Upper lobe of left lung (tissue), 6 donors: ENCODE measurements at regions not wholly inside any gene's neighbourhood (a gene's known extent, or its start where the extent isn't known, plus 50 kb on each side); places are given as distances from the start of the nearest gene placed in this dataset.

Experiments used
- ATAC-seq, 2 donors: fragments of 200-7000 bp; cut with Tn5 transposase; one replicate each; pipeline ENCODE4 v1.9.1; 2022; ENCODE audit warnings: mild to moderate bottlenecking in 2 of 2, moderate library complexity in 2 of 2; ENCODE audit not compliant: low FRiP score in 2 of 2
- DNase-seq, 2 donors: peaks; one replicate each; pipeline ENCODE4 v3.0.0-alpha.2; 2019 to 2020
- H3K27ac ChIP-seq, 4 donors: fragments of 200-600 bp; sonication (generic); one replicate each; pipeline ENCODE4 v1.5.1; 2016 to 2019
- H3K27me3 ChIP-seq, 4 donors: fragments of 200-600 bp; sonication (generic); one replicate each; pipeline ENCODE4 v1.5.1; 2017 to 2019
- H3K36me3 ChIP-seq, 4 donors: fragments of 200-600 bp; sonication (generic); one replicate each; pipeline ENCODE4 v1.5.1; 2016 to 2019
- H3K4me1 ChIP-seq, 4 donors: fragments of 200-600 bp; sonication (generic); one replicate each; pipeline ENCODE4 v1.5.1; 2018 to 2019
- H3K4me3 ChIP-seq, 4 donors: fragments of 200-600 bp; sonication (generic); one replicate each; pipeline ENCODE4 v1.5.1; 2017 to 2019; ENCODE audit warnings: mild to moderate bottlenecking in 2 of 4, moderate library complexity in 1 of 4
- H3K9me3 ChIP-seq, 4 donors: fragments of 200-600 bp; sonication (generic); one replicate each; pipeline ENCODE4 v1.5.1; 2018 to 2019
- CTCF ChIP-seq, 6 experiments: fragments of 450-650 bp in 4 of 6; fragments of 200-600 bp in 2 of 6; sonication (generic) in 2 of 6; IDR thresholded peaks; one replicate each; pipeline ENCODE4 v1.5.1; 2016 to 2019; ENCODE audit warnings: antibody characterized with exemption in 6 of 6
- EP300 ChIP-seq, 4 donors: sonication (generic); formaldehyde crosslinking; IDR thresholded peaks; one replicate each; pipeline ENCODE4 v1.5.1; 2017; ENCODE audit warnings: antibody characterized with exemption in 4 of 4, control low read depth in 2 of 4
- POLR2A ChIP-seq, 4 donors: fragments of 450-650 bp; IDR thresholded peaks; one replicate each; pipeline ENCODE4 v1.5.1; 2016 to 2017; ENCODE audit warnings: antibody characterized with exemption in 4 of 4, mild to moderate bottlenecking in 2 of 4
- POLR2AphosphoS5 ChIP-seq, 2 donors: sonication (generic); formaldehyde crosslinking; IDR thresholded peaks; one replicate each; pipeline ENCODE4 v1.5.1; 2017; ENCODE audit warnings: antibody characterized with exemption in 2 of 2
- WGBS, 2 donors: methylation state at CpG; one replicate each; pipeline ENCODE4 v1.1.5; 2017 to 2018; 5-methylcytosine and 5-hydroxymethylcytosine counted together
- donor health status: DM: no; HTN: no; CAD: no; lungs with moderate emphysema.
- donor health status: DM: no; HTN: yes; CAD: no; lungs with severe emphysema.

GRCh38 chr6:12533586-12533985, 183.0 kb upstream of the PHACTR1 start:
- peaks cover 0 to 14% (median 9%) of the 10 kb centered on the region in 4 donors for H3K4me1 ChIP-seq
- 85% methylated on average over 4 of the region's 4 CpGs for WGBS, 2 donors
- no peak overlapping the region for H3K27ac ChIP-seq
- no peaks in the 10 kb centered on the region for H3K27me3 ChIP-seq
- TF ChIP-seq EP300 (IDR thresholded peaks at IDR 0.05): no peak
- no peak for TF ChIP-seq POLR2AphosphoS5 (IDR thresholded peaks at IDR 0.05)
- TF ChIP-seq POLR2A (IDR thresholded peaks at IDR 0.05): no peak
- no peak for TF ChIP-seq CTCF (IDR thresholded peaks at IDR 0.05)
- no peaks in the 10 kb centered on the region for H3K36me3 ChIP-seq
- no peak overlapping the region for H3K4me3 ChIP-seq
- ATAC-seq (no peak), DNase-seq (no peak)
- H3K9me3 ChIP-seq: no peaks in the 10 kb centered on the region

- no peaks in the 10 kb centered on the region for H3K27me3 ChIP-seq
- no peak overlapping the region for H3K4me3 ChIP-seq
- no peak for TF ChIP-seq POLR2AphosphoS5 (IDR thresholded peaks at IDR 0.05)
- TF ChIP-seq CTCF (IDR thresholded peaks at IDR 0.05): no peak
- H3K27ac ChIP-seq: no peak overlapping the region
- ATAC-seq: no peak
- DNase-seq: no peak
- no peaks in the 10 kb centered on the region for H3K36me3 ChIP-seq
- no peaks in the 10 kb centered on the region for H3K9me3 ChIP-seq
- WGBS, 2 donors: 85 to 89% methylated on average over 4 of the region's 4 CpGs
- peaks cover 0 to 12% (median 10%) of the 10 kb centered on the region in 4 donors for H3K4me1 ChIP-seq
These were observed 182.3 kb upstream of the PHACTR1 start for GRCh38 chr6:12534069-12534853.

DNA sequence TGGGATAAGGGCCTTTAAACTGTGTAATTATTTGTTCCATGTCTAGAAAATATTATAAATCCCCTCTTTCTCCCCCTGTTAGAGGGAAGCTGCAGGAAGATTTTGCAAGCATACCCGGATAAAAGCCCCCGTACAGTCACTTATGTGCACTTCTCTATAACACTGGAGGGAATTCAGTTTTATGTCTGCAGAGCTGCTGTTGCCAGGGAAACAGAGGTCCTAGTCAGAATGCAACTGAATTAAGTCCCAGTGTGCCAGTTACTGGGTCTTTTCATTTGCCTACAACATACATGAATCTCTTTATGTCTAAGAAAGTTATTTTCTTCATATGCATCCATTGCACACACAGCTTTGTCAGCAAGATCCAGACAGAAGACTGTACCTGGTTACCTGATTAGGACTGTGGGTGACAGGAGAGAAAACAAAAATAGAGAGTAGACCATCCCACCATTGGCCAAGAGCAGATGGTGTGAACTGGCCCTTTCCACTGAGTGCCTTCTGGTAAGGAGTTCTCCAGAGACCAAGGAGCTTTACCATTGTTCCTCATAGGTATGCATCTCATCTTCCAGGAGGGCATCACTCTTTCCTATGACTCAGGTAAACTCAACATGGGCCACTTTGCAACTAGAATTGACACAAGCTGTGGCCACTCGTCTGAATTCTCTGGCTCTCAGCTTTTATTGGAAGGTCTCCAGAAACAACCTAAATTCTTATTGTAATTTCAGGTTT, 180.8 kb upstream of the PHACTR1 start:
- TF ChIP-seq CTCF (IDR thresholded peaks at IDR 0.05): no peak
- H3K36me3 ChIP-seq: no peaks in the 10 kb centered on the region
- no peaks in the 10 kb centered on the region for H3K27me3 ChIP-seq
- no peak overlapping the region for H3K27ac ChIP-seq
- H3K4me1 ChIP-seq: peaks cover 0 to 12% (median 10%) of the 10 kb centered on the region in 4 donors
- WGBS, 2 donors: 71 to 88% methylated on average over 3 of the region's 3 CpGs
- no peak for ATAC-seq
- H3K9me3 ChIP-seq: no peaks in the 10 kb centered on the region
- no peak overlapping the region for H3K4me3 ChIP-seq
- no peak for DNase-seq

GRCh38 chr6:12536416-12536815, 180.2 kb upstream of the PHACTR1 start:
- Histone ChIP-seq H3K4me3 (no peak overlapping the region), H3K27me3 (no peaks in the 10 kb centered on the region), H3K9me3 (no peaks in the 10 kb centered on the region), H3K27ac (no peak overlapping the region), H3K4me1 (peaks cover 0 to 12% (median 10%) of the 10 kb centered on the region in 4 donors), H3K36me3 (no peaks in the 10 kb centered on the region)
- WGBS, 2 donors: 58 to 61% methylated on average over 5 of the region's 5 CpGs
- ATAC-seq (no peak), DNase-seq (no peak)
- TF ChIP-seq POLR2A (IDR thresholded peaks at IDR 0.05) (no peak), EP300 (IDR thresholded peaks at IDR 0.05) (no peak), POLR2AphosphoS5 (IDR thresholded peaks at IDR 0.05) (no peak), CTCF (IDR thresholded peaks at IDR 0.05) (no peak)
